ENCODE measurements at regions not wholly inside any gene's neighbourhood (a gene's known extent, or its start where the extent isn't known, plus 50 kb on each side); places are given as distances from the start of the nearest gene placed in this dataset.

DNA sequence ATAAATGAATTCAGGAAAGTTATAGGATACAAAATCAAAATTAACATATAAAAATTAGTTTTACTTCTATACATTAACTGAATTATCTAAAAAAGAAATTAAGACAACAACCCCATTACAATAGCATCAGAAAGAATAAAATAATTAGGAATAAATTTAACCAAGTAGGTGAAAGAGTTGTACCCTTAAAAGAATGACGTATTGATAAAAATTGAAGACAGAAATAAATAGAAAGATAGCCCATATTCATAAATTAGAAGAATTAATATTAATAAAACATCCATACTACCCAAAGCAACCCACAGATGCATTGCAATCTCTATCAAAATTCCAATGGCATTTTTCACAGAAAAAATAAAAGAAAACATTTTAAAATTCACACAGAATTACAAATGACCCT is 242.8 kb downstream of the MMUT start:
- TF ChIP-seq CTCF (IDR thresholded peaks at IDR 0.05) = no peak
- no peak for TF ChIP-seq POLR2A (IDR thresholded peaks at IDR 0.05)
